OCI-LY1 (cell line): ENCODE measurements at regions not wholly inside any gene's neighbourhood (a gene's known extent, or its start where the extent isn't known, plus 50 kb on each side); places are given as distances from the start of the nearest gene placed in this dataset.

Source experiments
- H2AFZ ChIP-seq: fragments of 200-600 bp; sonication (generic), shearing (Covaris generic); 2 replicates; pipeline ENCODE4 v1.6.0; 2014; ENCODE audit warnings: antibody characterized with exemption, mild to moderate bottlenecking, low read length
- H3F3A ChIP-seq: fragments of 200-600 bp; sonication (generic), shearing (Covaris generic); 2 replicates; pipeline ENCODE4 v1.6.0; 2014; ENCODE audit warnings: mild to moderate bottlenecking, antibody characterized with exemption, low read length, moderate library complexity; ENCODE audit not compliant: insufficient read depth
- H3K27ac ChIP-seq: fragments of 200-600 bp; sonication (generic); 2 replicates; pipeline ENCODE4 v1.5.1; 2014; ENCODE audit warnings: low read length, mixed run types, mild to moderate bottlenecking, low read depth; ENCODE audit not compliant: poor library complexity, severe bottlenecking
- H3K27me3 ChIP-seq: fragments of 200-600 bp; sonication (generic); 2 replicates; pipeline ENCODE4 v1.6.0; 2014; ENCODE audit warnings: antibody characterized with exemption, mild to moderate bottlenecking, low read length, moderate library complexity; ENCODE audit not compliant: insufficient read depth
- H3K36me3 ChIP-seq: fragments of 200-600 bp; sonication (generic); 2 replicates; pipeline ENCODE4 v1.6.1; 2014; ENCODE audit warnings: mild to moderate bottlenecking, antibody characterized with exemption, low read length, moderate library complexity, mixed read lengths; ENCODE audit not compliant: insufficient read depth
- H3K4me1 ChIP-seq: fragments of 200-600 bp; sonication (generic); 2 replicates; pipeline ENCODE4 v1.5.1; 2014; ENCODE audit warnings: mild to moderate bottlenecking, low read length, moderate library complexity; ENCODE audit not compliant: insufficient read depth, severe bottlenecking
- H3K4me2 ChIP-seq: fragments of 200-600 bp; sonication (generic), shearing (Covaris generic); 2 replicates; pipeline ENCODE4 v1.6.1; 2014; ENCODE audit warnings: low read length
- H3K4me3 ChIP-seq: fragments of 200-600 bp; sonication (generic); 2 replicates; pipeline ENCODE4 v1.5.1; 2014; ENCODE audit warnings: low read length, low read depth, mild to moderate bottlenecking, mixed read lengths; ENCODE audit not compliant: poor library complexity, severe bottlenecking
- H3K79me2 ChIP-seq: fragments of 200-600 bp; shearing (Covaris generic); 2 replicates; pipeline ENCODE4 v1.6.1; 2016; ENCODE audit warnings: mixed run types, low read length, mixed read lengths; ENCODE audit not compliant: insufficient read depth
- H3K9ac ChIP-seq: fragments of 200-600 bp; sonication (generic), shearing (Covaris generic); 2 replicates; pipeline ENCODE4 v1.6.1; 2014; ENCODE audit warnings: mild to moderate bottlenecking, low read length, mixed read lengths
- H3K9me2 ChIP-seq: fragments of 200-600 bp; sonication (generic), shearing (Covaris generic); 2 replicates; pipeline ENCODE4 v1.6.1; 2014; ENCODE audit warnings: low read depth, mild to moderate bottlenecking, low read length, mixed read lengths
- H3K9me3 ChIP-seq: fragments of 200-600 bp; shearing (Covaris generic); 2 replicates; pipeline ENCODE4 v1.6.1; 2014; ENCODE audit warnings: low read length, mixed read lengths
- H4K20me1 ChIP-seq: fragments of 200-600 bp; sonication (generic), shearing (Covaris generic); 2 replicates; pipeline ENCODE4 v1.6.0; 2016; ENCODE audit warnings: mild to moderate bottlenecking, low read length; ENCODE audit not compliant: insufficient read depth
- CTCF ChIP-seq: fragments of 200-600 bp; sonication (generic), shearing (Covaris generic); IDR thresholded peaks from 2 replicates; pipeline ENCODE4 v1.5.1; 2017; ENCODE audit warnings: mild to moderate bottlenecking, antibody characterized with exemption, low read length, moderate library complexity, mixed read lengths
- EZH2 ChIP-seq: fragments of 200-600 bp; sonication (generic), shearing (Covaris generic); IDR thresholded peaks from 2 replicates; pipeline ENCODE4 v1.8.0; 2017; ENCODE audit warnings: borderline replicate concordance, mixed run types, mild to moderate bottlenecking, antibody characterized with exemption, low read length, moderate library complexity, mixed read lengths

GRCh38 chr7:66542049-66542448 is 86.6 kb upstream of the KCTD7 start:
- no peak overlapping the region for H3K4me3 ChIP-seq
- no peaks in the 10 kb centered on the region for H3K27me3 ChIP-seq
- H3K4me2 ChIP-seq: no peak overlapping the region
- no peaks in the 10 kb centered on the region for H3F3A ChIP-seq
- H3K9me3 ChIP-seq: no peaks in the 10 kb centered on the region
- no peak for TF ChIP-seq CTCF
- no peak for TF ChIP-seq EZH2
- no peaks in the 10 kb centered on the region for H3K79me2 ChIP-seq
- peak overlapping the region; percentile 52 for H3K27ac ChIP-seq
- H4K20me1 ChIP-seq: no peaks in the 10 kb centered on the region
- peaks cover 23% of the 10 kb centered on the region for H3K36me3 ChIP-seq
- no peaks in the 10 kb centered on the region for H3K9me2 ChIP-seq
- H2AFZ ChIP-seq: no peak overlapping the region
- H3K9ac ChIP-seq: no peak overlapping the region
- peaks cover 19% of the 10 kb centered on the region for H3K4me1 ChIP-seq

- H3K4me2 ChIP-seq: no peak overlapping the region; the same call in 1 of the 2 replicates
These were observed 86.0 kb upstream of the KCTD7 start for GRCh38 chr7:66542528-66543269.

GRCh38 chr7:66549466-66549865 is 79.2 kb upstream of the KCTD7 start:
- TF ChIP-seq EZH2 (no peak), CTCF (no peak)
- Histone ChIP-seq H3K4me2 (no peak overlapping the region), H3K9me2 (no peaks in the 10 kb centered on the region), H4K20me1 (no peaks in the 10 kb centered on the region), H3K4me3 (no peak overlapping the region), H3K4me1 (no peaks in the 10 kb centered on the region), H3K9me3 (no peaks in the 10 kb centered on the region), H3K27me3 (no peaks in the 10 kb centered on the region), H3K36me3 (peaks cover 80% of the 10 kb centered on the region), H3K9ac (no peak overlapping the region), H2AFZ (no peak overlapping the region), H3K79me2 (no peaks in the 10 kb centered on the region), H3F3A (no peaks in the 10 kb centered on the region), H3K27ac (no peak overlapping the region)

More at GRCh38 chr7:66542528-66543269, 86.0 kb upstream of the KCTD7 start:
- Histone ChIP-seq H3K4me1 (peaks cover 19% of the 10 kb centered on the region), H3K27me3 (no peaks in the 10 kb centered on the region), H4K20me1 (no peaks in the 10 kb centered on the region), H3K9me2 (no peaks in the 10 kb centered on the region), H3K27ac (peak overlapping the region; percentile 52), H3K4me3 (no peak overlapping the region), H2AFZ (no peak overlapping the region), H3K9me3 (no peaks in the 10 kb centered on the region), H3K36me3 (peaks cover 30% of the 10 kb centered on the region), H3K9ac (no peak overlapping the region; the same call in 1 of the 2 replicates), H3F3A (no peaks in the 10 kb centered on the region), H3K79me2 (no peaks in the 10 kb centered on the region)
- TF ChIP-seq CTCF (no peak), EZH2 (no peak)
